HG02970 (cell line): ENCODE measurements at regions not wholly inside any gene's neighbourhood (a gene's known extent, or its start where the extent isn't known, plus 50 kb on each side); places are given as distances from the start of the nearest gene placed in this dataset.
"Not testable (repeated sequence)": the region's sequence is repeated elsewhere in the genome, so short reads cannot be mapped to it uniquely, and the experiment has no call there.

Experiments used
- ATAC-seq: cut with Tn5 transposase; IDR thresholded peaks from one replicate; pipeline ENCODE4 v1.9.1; 2021; ENCODE audit warnings: mild to moderate bottlenecking, moderate library complexity, moderate number of reproducible peaks; ENCODE audit not compliant: unreplicated experiment, low FRiP score

DNA sequence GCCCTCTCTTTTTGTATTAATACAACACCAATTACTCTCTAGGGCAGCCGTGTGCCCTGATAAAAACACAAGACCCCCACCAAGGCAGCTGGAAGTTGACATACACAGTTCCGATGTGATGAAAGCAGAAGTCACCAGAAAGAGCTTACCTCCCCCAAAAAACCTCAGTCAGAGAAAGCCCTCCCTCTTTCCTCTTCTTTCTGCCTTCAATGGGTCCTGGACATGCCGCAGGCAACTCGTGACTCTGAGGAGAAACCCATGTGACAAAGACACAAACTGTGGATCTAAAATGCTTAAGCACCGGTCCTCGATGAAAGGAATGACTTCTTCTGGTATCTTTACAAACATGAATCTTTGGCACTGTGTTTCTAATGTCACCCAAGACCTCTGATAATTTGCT, 117.7 kb upstream of the CCDC28A start:
- ATAC-seq: no peak

DNA sequence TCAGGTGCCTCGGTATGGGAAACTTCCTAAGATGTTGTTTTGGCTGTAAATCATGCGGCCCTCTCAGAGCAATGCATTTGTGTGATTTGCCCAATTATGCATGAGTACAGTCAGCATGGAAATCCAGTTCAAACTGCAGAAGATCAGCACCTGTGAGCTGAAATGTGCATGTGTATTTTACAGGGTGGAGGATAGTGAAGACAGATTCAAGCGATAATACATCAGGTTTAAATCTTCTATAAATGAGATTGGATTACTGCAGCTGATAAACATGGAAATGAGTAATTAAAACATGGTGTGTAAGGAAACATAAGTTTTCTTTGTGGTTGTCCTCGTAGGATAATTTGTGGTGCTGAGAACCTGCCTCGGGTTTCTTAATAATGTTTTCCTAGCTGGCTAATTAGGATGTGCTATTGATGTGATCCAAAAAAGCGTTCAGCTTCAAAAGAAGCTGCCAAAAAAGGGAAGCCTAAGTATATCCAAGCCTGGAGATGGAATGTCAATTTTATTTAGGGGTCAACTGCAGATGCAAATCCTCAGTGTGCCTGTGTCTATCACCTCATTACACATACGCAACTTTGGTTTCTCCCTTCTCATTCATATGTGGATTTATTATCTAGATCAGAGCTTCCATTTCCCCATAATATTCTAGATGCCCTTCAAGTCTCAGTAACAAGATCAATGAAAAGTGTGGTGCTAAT, 117.1 kb upstream of the CCDC28A start:
- ATAC-seq: no peak

DNA sequence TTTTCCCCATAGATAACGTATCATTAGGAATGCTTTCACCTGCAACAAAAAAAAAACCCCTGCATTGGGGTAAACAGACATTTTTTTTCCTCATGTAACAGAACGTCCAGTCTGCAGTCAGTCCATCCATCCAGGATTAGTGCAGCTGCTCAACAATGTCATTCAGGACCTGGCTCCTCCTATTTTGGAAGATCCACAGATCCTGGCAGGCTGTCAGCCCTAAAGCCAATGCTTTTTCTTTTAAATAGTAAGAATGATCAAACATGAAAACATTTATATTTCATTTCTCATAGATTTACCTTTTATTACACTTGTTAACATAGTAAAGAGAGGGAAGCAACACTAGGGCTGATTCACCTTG, 116.5 kb upstream of the CCDC28A start:
- no peak for ATAC-seq

DNA sequence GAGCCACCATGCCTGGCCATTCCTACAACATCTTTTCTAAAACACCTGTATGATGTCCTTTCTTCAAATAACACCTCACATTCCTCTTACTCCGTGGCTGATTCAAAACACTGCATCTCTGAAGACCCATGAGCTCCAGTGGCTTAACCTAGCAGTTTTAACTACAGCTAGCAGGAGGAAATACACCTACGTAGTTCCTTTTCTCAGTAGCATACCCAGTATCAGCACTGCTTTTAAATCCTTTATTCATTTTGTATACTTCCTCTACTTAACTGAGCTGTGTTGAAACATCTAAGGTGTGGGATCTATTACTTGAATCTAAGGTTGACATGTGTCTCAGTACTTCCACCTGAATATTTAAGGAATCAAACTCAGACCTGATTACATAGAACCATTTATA, 113.6 kb upstream of the CCDC28A start:
- ATAC-seq: no peak

DNA sequence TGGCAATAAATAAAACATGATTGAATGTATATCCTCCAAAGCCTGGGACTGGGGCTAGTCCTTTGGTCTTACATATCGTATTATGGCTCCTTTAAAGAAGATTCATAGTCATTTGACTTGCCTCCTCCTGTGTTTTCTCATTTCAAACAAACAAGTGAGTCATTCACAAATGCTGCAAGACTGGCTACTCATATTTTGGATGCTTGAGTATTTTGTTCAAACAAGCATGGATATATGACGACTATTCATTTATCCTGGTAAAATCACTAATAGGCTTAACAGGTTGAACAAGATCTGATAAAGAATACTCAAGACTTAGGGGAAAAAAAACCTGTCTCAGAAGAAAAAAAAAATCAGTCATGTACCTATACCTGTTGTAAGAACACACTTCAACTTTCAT, 111.1 kb upstream of the CCDC28A start:
- ATAC-seq: no peak

DNA sequence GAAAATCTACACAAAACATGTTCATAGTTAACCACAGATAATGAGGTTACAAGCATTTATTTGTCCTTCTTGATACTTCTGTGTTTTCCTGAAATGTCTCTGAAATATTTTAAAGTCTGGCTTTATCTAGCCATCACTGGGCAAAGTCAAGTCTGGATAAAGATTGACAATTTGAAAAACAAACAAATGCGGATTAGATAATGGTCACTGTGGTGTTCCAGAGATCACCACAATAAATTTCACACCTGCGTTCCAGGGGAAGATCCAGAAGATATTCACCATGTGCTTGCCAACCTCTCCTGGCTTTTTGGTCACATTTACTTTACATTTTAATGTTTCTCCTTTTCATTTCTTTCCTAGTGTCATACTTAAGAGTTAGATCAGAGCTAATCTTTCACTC, 109.7 kb upstream of the CCDC28A start:
- ATAC-seq: no peak

DNA sequence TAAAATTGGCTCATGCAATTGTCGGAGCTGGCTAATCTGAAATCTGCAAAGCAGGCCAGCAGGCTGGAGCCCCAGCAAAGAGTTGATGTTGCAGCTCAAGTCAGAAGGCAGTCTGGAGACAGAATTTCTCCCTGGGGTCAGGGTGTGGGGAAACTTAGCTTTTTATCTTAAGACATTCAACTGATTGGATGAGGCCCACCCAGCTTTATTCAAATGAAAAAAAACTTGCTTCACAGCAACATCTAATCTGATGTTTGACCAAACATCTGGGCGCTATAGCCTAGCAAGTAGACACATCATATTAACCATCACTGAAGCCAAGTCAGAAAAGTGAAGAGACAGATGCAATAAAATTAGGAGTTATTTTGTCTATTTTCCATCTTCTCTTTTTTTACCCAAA, 108.8 kb upstream of the CCDC28A start:
- no peak for ATAC-seq

DNA sequence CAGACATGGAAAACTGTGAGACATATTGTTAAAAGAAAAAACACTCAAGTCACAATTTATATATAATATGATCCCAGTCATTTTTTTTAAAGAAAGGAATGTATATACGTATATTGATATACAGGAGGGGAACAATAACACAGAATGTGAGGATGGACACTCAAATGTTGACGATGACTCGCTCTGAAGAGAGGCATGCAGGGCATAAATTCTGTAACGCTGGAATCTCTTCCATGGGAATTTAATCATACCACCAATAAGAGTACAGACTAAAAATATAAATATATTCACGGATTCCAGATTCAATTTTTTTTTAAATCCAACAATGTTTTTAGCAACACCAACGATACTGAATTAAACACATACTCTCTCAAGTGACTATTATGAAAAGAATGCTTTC, 106.9 kb upstream of the CCDC28A start:
- ATAC-seq: no peak

DNA sequence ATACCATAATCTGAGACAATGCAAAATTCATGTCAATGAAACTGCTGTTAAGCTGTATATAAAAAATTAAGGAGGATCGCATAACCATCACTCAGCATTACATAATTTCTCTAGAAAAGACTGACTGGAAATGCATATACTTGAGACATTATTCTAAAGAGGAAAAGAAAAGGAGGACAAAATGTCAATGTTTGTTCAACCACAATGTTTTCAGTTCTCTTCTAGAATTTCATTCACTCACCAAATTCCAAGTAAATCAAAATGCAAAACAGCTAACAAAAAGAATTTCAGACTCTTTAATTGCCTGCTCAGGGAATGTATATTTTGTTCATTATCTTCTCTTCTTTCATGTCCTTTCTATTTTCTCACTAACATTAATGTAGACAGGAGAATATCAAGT, 106.2 kb upstream of the CCDC28A start:
- ATAC-seq: no peak

DNA sequence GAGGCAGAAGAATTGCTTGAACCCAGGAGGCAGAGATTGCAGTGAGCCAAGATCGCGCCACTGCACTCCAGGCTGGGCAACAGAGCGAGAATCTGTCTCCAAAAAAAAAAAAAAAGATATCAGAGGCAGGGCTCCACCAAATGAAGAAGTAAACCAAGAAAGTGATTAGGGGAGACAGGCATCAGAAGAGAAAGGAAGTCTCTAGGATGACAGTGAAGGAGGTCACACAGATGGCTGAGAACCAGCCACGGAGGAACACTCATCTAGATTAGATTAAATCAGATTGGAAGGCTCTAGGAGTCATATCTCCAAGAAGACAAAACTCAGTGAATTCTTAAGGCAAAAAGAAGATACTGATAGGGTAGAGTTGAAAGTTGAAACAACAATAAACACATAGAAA, 102.2 kb upstream of the CCDC28A start:
- no peak for ATAC-seq

DNA sequence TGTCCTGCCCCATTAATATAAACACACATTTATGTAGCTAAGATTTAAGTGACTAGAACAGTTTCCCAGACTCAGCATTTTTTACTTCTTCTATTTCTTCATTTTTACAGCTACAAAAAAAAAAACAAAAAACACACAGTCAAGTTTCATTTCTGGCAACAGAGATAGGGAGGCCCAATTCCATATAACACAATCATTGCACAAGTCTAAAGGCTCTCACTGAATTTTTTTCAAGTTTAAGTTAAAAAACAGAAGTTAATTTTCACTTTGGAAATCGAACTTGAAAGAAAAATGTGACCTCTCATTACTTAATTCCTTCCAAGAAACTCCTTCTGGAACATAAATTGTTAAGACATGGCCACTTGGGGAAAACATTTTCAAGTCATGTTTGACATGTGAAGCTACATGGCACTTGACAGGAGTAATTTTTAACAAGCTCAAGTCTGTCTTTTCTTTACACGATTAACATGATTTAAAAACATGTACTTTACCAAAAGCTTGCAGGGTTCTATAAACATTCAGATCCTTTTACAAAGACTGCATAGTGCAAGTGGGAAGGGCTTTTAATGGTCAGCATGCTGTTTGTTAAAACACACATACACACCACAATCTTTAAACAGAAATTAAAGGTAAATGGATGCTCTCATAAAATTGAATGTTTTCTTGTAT, 100.1 kb upstream of the CCDC28A start:
- no peak for ATAC-seq

DNA sequence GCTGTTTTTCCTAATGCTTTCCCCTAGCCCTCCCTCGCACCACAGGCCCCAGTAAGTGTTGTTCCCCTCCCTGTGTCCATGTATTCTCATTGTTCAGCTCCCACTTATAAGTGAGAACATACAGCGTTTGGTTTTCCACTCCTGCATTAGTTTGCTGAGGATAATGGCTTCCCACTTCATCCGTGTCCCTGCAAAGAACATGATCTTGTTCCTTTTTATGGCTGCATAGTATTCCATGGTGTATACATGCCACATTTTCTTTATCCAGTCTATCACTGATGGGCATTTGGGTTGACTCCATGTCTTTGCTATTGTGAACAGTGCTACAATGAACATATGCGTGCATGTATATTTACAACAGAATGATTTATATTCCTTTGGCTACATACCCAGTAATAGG, 99.1 kb upstream of the CCDC28A start:
- ATAC-seq: not testable (repeated sequence)

DNA sequence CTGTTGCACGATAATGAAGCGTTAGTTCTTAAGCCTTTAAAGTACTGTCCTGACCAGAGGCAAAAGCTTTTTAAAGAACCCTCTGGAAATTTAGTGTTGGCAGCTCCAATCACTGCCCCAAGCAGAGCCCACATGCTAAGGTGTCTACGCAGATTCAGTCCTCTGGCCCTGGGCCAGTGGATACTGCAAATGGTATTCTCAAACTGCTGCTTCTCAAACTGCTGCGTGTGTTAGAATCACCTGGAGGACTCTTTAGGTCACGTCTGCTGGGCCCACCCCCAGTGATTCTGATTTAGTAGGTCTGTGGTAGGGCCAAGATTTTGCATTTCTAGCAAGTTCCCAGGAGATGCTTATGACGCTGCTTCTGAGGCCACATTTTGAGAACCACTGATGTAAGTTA, 96.0 kb upstream of the CCDC28A start:
- ATAC-seq: no peak

DNA sequence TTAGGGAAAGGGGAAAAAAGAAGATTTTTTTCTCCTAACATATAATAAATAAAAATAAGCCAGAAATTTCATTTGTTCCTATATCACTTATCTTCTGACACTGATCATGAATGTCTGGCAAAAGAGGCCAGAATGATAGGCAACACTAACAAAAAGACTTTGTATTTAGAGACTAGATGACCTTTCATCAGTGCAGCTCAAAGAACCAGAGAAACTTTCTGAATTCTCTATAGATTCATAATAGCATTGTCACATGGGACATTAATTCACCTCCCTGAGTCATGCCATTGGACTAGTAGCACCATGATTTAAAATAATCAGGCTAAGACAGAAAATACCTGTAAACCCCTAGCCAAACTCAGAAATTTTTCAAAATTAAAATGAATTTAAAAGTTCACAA, 95.4 kb upstream of the CCDC28A start:
- ATAC-seq: no peak

DNA sequence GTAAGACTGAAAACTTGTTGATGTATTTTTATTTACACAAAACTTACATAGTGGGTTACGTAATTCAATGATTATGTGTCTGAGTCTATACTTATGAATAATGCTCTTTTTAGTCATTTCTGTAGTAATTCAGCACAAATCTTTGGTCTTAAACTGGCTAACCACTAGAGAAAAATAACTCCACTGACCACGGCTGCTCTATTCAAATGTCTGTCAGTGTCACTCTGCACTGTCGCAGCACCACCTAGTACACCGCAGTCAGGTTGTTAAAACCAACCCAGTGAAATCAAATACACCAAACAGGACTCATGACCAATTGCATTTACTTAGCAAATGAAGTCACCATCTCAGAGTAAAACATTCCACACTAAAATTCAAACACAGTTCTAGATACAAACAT, 93.5 kb upstream of the CCDC28A start:
- no peak for ATAC-seq

DNA sequence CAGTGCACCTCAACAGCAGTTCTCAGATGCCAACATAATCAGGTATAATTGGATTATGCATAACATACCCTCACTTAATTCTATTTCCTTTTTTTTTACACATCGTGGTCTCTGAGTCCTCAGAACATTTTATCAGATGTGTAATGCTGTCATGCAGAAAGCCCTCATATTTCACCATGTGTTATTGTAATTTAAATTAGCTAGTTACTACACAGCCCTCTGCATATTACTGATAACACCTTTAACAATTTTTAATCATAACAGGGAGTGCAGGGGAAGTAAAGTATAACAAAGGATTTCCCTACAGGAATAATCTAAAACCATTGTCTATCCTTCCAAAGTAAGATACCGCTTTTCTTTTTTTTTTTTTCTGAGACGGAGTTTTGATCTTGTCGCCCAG, 91.9 kb upstream of the CCDC28A start:
- no peak for ATAC-seq

DNA sequence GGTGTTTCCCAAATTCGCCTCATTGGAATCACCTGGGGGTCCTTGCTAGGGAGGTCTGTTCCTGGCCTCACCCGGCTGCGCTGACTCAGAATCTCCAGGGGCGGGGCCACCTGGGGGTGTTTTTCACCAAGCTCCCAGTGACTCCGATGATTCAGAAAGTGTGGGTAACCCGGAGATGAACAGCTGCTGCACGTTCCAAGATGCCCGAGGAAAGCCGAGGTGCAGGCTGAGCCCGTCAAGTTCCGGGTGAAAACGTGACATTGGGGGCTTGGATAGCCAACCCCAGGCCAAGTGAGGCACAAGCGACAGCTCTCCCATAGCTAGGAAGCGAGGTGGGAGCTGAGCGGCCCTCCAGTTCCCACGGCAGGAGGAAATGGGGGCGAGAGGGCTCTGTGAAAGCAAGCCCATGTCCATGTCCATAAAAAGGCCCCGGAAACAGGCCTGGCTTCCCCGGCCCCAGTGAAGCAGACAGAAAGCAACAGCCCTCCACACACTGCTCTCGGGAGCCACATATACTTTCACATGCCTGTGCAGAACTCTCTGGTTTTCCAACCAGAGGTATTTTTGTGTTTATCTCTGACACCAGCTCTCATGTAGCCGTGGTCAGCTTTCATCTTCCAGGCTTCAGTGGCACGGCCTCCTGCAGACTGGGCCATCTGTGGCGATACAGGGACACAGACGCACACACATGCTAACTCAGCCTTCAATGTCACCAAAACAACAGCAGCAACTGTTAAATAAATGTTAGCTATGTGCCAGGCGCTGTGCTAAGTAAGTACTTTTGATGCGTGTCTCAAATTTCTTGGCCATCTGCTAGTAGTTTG, 90.7 kb upstream of the CCDC28A start:
- no peak for ATAC-seq

DNA sequence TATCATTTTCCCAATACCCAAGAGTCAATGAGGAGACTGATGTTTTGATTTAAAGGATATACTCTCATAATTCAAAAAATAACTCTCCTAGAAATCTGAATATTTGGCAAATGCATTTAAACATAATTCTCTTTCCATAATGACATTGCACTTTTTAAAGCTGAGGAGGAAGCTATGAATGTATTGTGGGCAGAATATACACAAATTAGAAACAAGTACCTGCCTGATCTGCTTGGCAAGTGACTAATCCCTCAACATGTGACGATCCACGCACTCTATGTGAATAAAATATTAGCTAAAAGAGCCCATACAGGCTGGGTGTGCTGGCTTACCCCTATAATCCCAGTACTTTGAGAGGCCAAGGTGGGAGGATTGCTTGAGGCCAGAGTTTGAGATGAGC, 88.3 kb upstream of the CCDC28A start:
- no peak for ATAC-seq

DNA sequence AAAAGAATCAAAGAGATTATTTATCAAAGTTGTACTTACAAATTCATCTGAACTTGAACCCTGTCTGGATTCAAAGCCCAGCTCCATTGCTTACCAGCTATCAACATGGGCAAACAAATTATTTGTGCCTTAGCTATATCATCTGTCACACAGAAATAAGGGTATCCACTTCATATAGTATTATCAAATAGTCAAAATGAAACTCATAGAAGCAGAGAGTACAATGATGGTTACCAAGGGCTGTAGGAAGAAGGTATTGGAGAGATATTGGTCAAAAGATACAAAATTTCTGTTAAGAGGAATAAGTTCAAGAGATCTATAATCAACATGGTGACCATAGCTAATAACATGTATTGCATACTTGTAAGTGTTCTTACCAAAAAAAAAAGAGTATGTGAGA, 87.8 kb upstream of the CCDC28A start:
- no peak for ATAC-seq

DNA sequence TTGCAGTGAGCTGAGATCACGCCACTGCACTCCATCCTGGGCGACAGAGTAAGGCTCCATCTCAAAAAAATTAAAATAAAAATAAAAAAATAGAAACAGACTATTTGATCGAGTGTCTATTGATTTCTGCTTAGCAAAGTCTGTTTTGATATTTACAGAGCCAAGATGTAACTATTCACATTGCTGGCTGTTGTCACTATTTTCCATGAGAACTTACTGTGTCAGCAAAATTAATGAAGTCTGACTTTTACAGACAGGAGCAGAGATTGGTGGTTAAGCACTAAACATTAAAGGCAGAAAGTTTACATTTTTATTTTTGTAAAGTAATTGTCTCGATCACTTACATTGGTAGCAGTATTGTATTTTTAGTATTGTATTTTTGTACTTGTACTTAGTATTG, 85.0 kb upstream of the CCDC28A start:
- ATAC-seq: no peak

DNA sequence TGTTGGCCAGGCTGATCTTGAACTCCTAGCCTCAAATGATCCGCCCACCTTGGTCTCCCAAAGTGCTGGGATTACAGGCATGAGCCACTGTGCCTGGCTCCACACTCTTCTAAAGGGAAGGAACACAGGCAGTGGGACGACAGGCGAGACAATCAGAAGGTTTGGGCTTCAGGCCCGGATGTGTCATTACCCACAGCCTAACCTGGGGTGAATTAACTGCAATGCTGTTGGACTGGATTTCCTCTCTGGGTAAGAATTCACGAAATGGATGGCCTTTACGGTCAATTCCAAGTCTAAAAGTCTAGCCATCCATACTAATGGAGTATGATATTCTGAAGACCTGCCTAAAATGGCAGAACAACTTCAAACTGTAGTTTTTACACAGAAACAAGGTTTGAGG, 83.7 kb upstream of the CCDC28A start:
- no peak for ATAC-seq
